ENCODE measurements at regions not wholly inside any gene's neighbourhood (a gene's known extent, or its start where the extent isn't known, plus 50 kb on each side); places are given as distances from the start of the nearest gene placed in this dataset.

DNA sequence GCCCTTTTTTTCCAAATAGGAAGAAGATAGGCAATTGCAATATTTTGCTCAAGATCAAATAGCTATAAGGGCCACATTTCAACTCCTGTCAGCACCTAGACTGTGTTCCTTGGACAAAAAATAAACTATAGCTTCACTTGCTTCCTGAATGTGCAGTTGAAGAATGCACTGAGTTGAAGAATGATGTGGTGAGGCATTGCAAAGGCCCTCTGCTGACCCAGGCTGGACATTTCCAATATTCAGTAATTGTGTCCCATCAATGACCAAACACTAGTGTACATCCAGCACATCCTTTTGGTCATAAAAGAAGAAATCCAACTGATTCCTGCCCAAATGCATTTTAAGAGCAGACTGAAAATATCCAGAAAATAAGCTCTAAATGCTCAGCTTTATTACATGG lies 424.8 kb upstream of the TGFBR2 start:
- BruUV-seq (replicated peaks) = no TSS peak
- no peak for DNase-seq
- no peak overlapping the region for H3K27ac Mint-ChIP-seq (ENCODE audit: unreplicated experiment)
- TF ChIP-seq, protein P1, sequence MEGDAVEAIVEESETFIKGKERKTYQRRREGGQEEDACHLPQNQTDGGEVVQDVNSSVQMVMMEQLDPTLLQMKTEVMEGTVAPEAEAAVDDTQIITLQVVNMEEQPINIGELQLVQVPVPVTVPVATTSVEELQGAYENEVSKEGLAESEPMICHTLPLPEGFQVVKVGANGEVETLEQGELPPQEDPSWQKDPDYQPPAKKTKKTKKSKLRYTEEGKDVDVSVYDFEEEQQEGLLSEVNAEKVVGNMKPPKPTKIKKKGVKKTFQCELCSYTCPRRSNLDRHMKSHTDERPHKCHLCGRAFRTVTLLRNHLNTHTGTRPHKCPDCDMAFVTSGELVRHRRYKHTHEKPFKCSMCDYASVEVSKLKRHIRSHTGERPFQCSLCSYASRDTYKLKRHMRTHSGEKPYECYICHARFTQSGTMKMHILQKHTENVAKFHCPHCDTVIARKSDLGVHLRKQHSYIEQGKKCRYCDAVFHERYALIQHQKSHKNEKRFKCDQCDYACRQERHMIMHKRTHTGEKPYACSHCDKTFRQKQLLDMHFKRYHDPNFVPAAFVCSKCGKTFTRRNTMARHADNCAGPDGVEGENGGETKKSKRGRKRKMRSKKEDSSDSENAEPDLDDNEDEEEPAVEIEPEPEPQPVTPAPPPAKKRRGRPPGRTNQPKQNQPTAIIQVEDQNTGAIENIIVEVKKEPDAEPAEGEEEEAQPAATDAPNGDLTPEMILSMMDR (IDR thresholded peaks at IDR 0.05; ENCODE audit: insufficient read depth in 1 of 2, low read depth in 1 of 2, low read length in 1 of 2, severe bottlenecking in 1 of 2, unreplicated experiment in 1 of 2) = no peak
- no peaks in the 10 kb centered on the region for H3K9me3 ChIP-seq
- no peaks in the 10 kb centered on the region for H3K36me3 ChIP-seq (ENCODE audit: control insufficient read depth, insufficient read depth, low read length)
- H3K9me3 Mint-ChIP-seq (ENCODE audit: unreplicated experiment) = peaks cover 10% of the 10 kb centered on the region
- no peaks in the 10 kb centered on the region for H3K36me3 Mint-ChIP-seq (ENCODE audit: insufficient read depth, unreplicated experiment)
- no peaks in the 10 kb centered on the region for H3K27me3 ChIP-seq (replicated peaks; ENCODE audit: control insufficient read depth, insufficient read depth, low read length)
- H3K4me3 Mint-ChIP-seq (ENCODE audit: unreplicated experiment) = no peak overlapping the region
- H3K27me3 Mint-ChIP-seq (ENCODE audit: insufficient read depth, unreplicated experiment) = no peaks in the 10 kb centered on the region
- H3K4me1 ChIP-seq = no peaks in the 10 kb centered on the region
- peaks cover 7% of the 10 kb centered on the region for H3K4me1 Mint-ChIP-seq (ENCODE audit: low read depth, unreplicated experiment)
- CTCF ChIA-PET = no interaction called here
- POLR2A ChIA-PET = no interaction called here
- no peak overlapping the region for H3K4me3 ChIP-seq (ENCODE audit: low read depth, low read length)
- intact Hi-C loops (cut with micrococcal nuclease; ENCODE audit: unreplicated experiment) = no loop called here

DNA sequence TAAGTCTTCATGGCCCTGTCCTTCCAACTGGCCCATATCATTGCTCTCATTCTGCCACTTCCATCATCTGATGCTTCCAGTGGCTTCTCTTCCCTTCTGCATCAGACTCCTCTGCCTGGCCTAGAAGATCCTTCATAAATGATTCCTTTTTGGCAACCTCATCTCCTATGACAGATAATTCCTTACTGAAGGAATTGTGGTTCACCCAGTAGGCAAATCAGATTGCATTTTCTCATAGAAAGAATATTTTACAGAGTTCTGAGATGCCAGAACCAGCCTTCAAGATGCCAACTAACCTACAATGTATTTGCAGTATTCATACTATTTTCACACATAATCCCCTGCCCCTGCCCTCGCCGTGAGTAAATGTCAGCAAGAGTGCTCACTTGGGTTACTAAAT lies 423.0 kb upstream of the TGFBR2 start:
- Histone ChIP-seq H3K4me1 (no peaks in the 10 kb centered on the region), H3K36me3 (ENCODE audit: control insufficient read depth, insufficient read depth, low read length) (no peaks in the 10 kb centered on the region), H3K27me3 (replicated peaks; ENCODE audit: control insufficient read depth, insufficient read depth, low read length) (no peaks in the 10 kb centered on the region), H3K9me3 (no peaks in the 10 kb centered on the region), H3K4me3 (ENCODE audit: low read depth, low read length) (no peak overlapping the region)
- DNase-seq = no peak
- ChIA-PET POLR2A (no interaction called here), CTCF (no interaction called here)
- BruUV-seq (replicated peaks) = no TSS peak
- peaks cover 10% of the 10 kb centered on the region for H3K9me3 Mint-ChIP-seq (ENCODE audit: unreplicated experiment)
- H3K27me3 Mint-ChIP-seq (ENCODE audit: insufficient read depth, unreplicated experiment) = no peaks in the 10 kb centered on the region
- peaks cover 7% of the 10 kb centered on the region for H3K4me1 Mint-ChIP-seq (ENCODE audit: low read depth, unreplicated experiment)
- no peak overlapping the region for H3K27ac Mint-ChIP-seq (ENCODE audit: unreplicated experiment)
- intact Hi-C loops (cut with micrococcal nuclease; ENCODE audit: unreplicated experiment) = no loop called here
- no peak overlapping the region for H3K4me3 Mint-ChIP-seq (ENCODE audit: unreplicated experiment)
- TF ChIP-seq, protein P1 (IDR thresholded peaks at IDR 0.05; ENCODE audit: insufficient read depth in 1 of 2, low read depth in 1 of 2, low read length in 1 of 2, severe bottlenecking in 1 of 2, unreplicated experiment in 1 of 2) = no peak
- H3K36me3 Mint-ChIP-seq (ENCODE audit: insufficient read depth, unreplicated experiment) = no peaks in the 10 kb centered on the region

DNA sequence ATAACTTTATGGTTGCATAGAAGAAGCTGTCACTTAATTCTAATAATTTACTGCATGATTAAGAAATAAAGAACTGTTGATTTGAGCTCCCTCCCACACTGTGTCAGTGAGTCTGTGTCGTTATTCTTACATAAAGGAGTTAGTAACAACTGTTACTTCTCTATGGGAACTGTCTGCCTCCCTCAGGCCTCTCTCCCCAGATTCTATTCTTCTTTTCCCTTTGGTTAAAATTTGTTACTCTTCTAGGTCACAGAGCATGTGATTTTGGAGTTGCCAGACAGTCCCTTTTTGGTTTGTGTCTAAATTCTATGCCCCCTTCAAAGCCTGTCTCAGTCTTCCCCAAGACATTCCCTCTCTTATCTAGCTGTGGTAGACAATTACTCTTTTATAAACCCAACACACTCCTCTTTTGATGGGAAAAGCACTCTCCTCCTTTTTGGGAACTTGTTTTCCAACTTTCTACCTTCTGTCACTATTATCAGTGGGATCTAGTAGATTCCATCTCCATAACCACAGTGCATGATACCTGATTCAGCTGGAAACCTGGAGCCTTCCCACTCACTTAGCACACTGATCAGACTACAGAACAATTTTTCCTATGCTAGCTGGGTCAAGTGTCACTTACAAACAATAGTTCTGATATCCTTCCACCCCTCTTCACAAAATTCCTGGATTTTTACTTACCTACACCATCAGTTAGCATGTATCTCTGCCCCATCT lies 422.1 kb upstream of the TGFBR2 start:
- peaks cover 10% of the 10 kb centered on the region for H3K9me3 Mint-ChIP-seq (ENCODE audit: unreplicated experiment)
- BruUV-seq (replicated peaks) = no TSS peak
- H3K4me1 Mint-ChIP-seq (ENCODE audit: low read depth, unreplicated experiment) = peaks cover 7% of the 10 kb centered on the region
- TF ChIP-seq, protein P1 (IDR thresholded peaks at IDR 0.05; ENCODE audit: insufficient read depth in 1 of 2, low read depth in 1 of 2, low read length in 1 of 2, severe bottlenecking in 1 of 2, unreplicated experiment in 1 of 2) = no peak
- H3K4me1 ChIP-seq = no peaks in the 10 kb centered on the region
- intact Hi-C loops (cut with micrococcal nuclease; ENCODE audit: unreplicated experiment) = no loop called here
- H3K27me3 Mint-ChIP-seq (ENCODE audit: insufficient read depth, unreplicated experiment) = no peaks in the 10 kb centered on the region
- ChIA-PET POLR2A (no interaction called here), CTCF (no interaction called here)
- H3K27ac Mint-ChIP-seq (ENCODE audit: unreplicated experiment) = no peak overlapping the region
- no peaks in the 10 kb centered on the region for H3K36me3 Mint-ChIP-seq (ENCODE audit: insufficient read depth, unreplicated experiment)
- no peak for DNase-seq
- no peak overlapping the region for H3K4me3 Mint-ChIP-seq (ENCODE audit: unreplicated experiment)
- no peaks in the 10 kb centered on the region for H3K9me3 ChIP-seq
- no peaks in the 10 kb centered on the region for H3K27me3 ChIP-seq (replicated peaks; ENCODE audit: control insufficient read depth, insufficient read depth, low read length)
- no peaks in the 10 kb centered on the region for H3K36me3 ChIP-seq (ENCODE audit: control insufficient read depth, insufficient read depth, low read length)
- no peak overlapping the region for H3K4me3 ChIP-seq (ENCODE audit: low read depth, low read length)

Measured in Caco-2 (cell line).